Glomerular visceral epithelial cell (primary cell): ENCODE measurements at regions not wholly inside any gene's neighbourhood (a gene's known extent, or its start where the extent isn't known, plus 50 kb on each side); places are given as distances from the start of the nearest gene placed in this dataset.
A peak's percentile ranks its signal among the peaks of the same experiment; 100 is the strongest.

Source experiments
- DNase-seq: peaks from one replicate; pipeline ENCODE4 v3.0.0-alpha.2; 2016; ENCODE audit errors: extremely low spot score

- peak; percentile 60 for DNase-seq
Observed at GRCh38 chr6:91476000-91476399, 889.1 kb upstream of the MAP3K7 start.

GRCh38 chr6:91465393-91465792, 878.5 kb upstream of the MAP3K7 start:
- DNase-seq, result no peak

DNA sequence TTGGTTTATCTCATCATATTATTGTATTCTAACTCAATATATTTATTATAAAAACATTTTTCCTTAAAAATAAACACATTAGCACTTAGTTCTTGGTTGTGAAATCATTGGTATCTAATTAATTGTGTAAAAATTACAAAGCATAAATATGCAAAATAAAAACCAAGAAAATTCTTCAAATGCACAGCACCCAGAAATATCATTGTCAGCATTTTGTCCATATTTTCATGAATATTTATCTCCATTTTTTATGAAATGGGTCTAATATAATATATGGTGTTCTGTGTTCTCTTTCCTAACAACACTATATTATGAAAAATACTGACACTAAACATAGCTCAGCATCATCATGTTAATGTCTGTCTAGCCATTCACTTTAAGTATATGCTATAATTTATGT, 877.8 kb upstream of the MAP3K7 start:
- DNase-seq, result no peak

DNA sequence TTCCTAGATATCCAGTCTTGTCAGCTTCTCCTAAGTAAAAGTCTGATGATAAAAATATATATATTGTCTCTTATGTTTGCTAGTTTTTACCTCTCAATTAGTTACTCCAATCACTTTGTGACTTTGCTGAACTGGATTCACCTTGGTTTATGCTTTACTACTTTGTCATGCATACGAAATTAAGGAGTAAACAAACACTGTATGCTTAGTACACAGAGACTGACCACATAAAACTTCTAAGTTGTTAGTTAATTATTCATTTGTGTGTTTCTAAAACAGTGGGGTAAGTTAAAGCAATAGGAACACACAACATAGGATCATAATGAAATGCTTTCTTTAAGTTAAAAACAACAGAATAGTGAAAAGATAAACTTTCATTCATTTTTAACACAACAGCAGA, 877.3 kb upstream of the MAP3K7 start:
- DNase-seq, result no peak

DNA sequence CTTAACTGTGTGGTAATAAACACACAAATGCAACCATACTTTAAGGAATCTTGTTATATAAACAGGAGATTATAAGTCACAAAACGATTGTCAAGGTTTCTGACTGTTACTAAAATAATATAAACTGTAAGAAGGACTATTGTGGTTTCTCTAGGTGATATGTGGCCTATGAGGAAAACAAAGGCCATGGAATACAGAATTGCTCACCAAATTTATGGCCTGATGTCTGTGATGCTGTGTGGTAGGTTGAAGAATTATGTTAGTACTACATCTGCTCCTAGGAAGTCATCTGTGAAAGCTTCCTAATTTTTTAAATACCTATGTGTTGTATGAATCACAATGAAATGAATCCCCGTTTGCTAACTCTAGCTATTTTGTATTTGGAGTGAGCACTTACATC, 875.4 kb upstream of the MAP3K7 start:
- no peak for DNase-seq

DNA sequence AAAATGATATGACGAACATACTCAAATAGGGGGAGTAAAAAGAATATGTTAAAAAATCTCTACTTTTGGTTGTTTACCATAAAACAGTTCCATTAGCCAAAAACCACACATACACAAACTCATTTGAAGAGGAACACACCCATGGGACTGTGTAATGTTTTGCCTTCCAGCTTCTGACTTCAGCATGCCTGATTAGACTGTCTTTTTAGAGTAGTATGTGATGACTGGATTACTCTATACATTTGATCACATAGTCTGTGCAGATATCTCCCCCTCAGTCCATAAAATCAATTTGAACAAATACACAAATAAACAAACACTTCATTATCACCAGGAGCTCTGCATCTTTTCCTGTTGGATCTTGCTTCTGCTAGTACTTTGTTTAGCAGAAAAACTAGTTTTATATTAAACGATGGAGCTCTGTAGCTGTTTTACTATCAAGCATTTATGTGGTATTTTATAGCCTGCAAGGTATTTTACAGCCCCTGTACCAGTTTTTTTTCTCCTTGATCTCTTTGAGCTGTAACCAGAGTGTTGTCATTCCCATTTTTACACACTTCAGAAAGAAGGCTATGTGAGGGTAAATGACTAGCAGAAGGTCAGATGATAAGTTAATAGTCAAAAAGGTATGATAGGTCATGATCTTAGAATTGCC, 866.5 kb upstream of the MAP3K7 start:
- DNase-seq, result no peak

GRCh38 chr6:91449539-91449938, 862.7 kb upstream of the MAP3K7 start:
- no peak for DNase-seq

DNA sequence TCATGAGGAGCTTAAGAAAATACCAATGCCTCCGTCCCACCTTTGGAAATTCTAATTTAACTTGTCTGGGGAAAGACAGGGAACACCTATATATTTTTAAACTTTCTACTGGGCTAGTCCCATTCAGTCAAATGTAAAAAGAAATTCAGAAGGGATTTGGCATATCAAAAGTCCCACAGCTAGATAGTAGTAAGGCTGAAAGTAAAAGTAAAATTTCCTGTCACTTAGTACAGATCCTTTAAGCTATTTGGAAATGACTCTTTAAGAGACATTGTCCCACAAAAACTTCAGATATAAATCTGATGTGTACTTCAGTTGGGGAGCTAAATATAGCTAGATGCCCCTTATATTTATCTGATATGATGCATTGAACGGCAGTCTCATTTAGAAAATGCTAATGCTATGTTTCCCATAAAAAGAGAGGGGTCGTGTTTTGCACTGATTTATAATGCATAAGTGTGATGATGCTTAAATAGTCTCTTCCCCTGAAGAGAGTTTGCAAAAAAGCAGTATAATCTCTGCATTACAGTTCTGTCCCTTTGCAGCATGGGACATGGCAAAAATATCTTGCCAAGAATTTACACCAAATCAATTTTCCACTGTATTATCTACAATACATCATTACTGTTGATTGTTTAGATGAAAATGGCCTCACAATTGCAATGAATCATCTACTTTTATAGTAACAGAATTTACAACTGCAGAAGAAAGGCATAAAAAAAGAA, 860.8 kb upstream of the MAP3K7 start:
- no peak for DNase-seq

DNA sequence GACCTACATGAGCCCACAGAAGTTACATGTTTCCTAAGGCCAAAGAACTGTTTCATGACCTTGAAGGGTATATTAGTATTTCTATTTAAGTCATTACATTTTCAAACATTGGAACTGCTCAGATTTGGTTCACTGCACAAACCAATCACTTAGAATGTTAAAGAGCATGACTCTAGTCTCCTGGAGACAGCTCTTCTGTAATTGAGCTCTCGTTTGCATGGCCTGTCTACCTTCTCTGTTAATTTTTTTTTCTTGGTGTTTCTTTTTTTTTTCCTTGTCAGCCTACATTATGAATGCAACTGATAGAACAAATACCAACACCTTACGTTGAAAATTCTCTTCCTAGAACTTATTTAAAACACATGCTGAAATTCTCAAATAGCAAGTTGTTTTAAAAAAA, 860.2 kb upstream of the MAP3K7 start:
- no peak for DNase-seq

- no peak for DNase-seq
Observed at GRCh38 chr6:91443405-91443804, 856.5 kb upstream of the MAP3K7 start.

- no peak for DNase-seq
Observed at GRCh38 chr6:91442342-91442741, 855.5 kb upstream of the MAP3K7 start.

DNA sequence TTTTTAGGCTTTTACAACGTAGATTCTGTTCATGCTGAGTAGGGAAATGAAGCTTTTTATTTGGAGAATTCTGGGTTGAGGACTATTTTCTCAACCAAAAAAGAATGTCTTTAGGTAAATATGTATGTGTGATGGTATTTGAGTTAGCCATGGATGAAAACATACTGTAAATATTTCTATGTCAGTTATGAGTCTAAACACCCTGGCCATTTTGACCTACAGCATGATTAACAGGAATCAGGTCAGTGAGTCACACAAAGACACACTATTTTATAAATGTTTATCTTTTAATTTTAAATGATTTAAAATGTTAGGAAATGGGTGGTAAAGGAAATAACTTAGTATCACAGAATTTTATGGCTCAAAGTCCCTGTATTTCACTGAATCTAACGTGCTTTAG, 851.7 kb upstream of the MAP3K7 start:
- DNase-seq, result no peak

DNA sequence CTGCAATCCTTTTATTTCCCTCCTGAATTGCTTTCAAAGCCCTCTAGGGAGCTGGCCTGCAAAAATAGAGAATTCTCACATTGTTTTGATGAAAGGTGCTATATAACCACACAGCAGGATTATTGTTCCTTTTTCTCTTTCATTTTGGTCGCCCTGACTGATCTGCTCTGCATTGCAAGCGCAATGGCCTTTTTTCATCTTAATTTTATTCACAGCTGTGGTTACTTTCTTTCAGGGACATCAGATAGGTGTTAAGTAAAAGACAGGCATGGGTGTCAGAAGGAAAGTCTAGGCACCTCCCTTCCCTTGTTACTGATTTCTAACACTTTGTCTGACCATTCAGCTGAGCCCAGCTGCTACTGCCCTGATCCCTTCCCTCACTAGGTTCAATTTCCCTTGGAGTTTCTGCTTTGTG, 850.5 kb upstream of the MAP3K7 start:
- no peak for DNase-seq

DNA sequence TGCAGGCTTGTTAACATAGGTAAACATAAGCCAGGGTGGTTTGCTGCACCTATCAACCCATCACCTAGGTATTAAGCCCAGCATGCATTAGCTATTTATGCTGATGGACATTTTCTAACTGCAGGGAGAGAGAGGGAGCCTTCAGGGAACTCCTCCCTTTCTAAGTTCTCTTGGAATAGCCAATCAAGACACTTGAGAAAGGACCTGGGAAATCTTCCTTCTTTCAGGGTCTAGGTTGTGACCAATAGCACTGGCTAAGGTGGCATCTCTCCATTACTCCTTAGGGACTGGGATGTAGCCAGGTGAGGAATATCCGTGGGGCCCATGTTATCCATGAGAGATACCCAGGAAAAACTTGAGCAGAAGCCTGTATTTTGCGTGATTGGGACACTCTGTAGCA, 849.6 kb upstream of the MAP3K7 start:
- DNase-seq, result no peak

DNA sequence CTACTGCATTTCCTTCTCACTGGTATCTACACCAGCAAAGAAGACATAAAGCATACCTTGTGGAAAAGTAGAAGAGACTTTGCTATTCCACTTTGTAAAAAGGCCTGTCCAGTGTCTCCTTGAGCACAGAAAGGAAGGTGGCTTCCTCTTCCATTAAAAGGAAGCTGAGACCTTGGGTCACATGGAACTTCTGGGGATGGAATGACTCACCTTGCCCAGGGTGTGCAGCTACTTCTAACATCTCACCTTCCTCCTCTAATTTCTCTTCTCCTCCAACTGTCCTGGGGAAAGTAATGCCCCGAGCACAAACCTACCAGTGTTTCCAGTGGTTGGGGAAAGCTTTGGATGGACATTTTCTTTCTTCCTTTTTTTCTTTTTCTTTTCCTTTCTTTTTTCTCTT, 848.8 kb upstream of the MAP3K7 start:
- DNase-seq, result no peak

GRCh38 chr6:91434576-91434975, 847.7 kb upstream of the MAP3K7 start:
- DNase-seq, result no peak

DNA sequence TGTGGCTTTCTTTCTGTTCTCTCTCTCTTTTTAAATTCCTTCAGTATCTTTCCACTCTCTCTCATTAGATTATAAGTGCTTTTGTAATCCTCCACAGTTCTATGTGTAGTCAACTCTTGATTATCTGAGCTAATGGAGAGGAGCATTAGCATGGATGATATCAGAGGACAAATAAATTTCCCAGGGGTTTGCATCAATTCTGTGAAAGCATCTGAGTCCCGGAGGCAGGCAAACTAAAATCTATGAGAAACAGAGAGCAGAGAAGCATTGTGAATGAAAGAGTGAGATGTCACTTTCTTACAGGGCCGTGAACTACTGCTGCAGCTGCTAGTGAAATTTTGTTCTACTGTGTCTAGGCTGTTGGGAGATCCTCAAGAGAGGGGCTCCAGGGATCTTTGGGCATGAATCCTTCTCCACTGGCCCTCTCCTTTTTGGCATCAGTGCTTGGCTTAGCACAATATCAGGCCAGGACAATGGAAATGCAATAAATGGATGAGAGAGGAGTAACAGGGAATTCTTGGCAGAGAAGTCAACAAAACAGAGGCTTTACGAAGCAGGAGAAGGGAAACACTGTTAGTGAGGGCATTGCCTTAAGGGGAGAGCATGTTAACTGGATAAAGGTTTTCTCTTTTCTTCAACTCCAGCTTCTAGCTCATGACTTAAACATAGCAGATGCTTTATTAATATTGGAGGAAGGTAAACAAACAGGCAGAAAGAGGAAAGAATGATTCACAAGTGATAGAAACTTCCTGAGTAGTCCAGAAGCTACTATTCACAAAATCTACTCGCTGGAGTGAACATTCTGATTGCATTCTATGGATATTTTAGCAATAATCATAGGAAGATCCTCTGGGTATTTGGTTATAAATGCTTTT, 847.0 kb upstream of the MAP3K7 start:
- no peak for DNase-seq

DNA sequence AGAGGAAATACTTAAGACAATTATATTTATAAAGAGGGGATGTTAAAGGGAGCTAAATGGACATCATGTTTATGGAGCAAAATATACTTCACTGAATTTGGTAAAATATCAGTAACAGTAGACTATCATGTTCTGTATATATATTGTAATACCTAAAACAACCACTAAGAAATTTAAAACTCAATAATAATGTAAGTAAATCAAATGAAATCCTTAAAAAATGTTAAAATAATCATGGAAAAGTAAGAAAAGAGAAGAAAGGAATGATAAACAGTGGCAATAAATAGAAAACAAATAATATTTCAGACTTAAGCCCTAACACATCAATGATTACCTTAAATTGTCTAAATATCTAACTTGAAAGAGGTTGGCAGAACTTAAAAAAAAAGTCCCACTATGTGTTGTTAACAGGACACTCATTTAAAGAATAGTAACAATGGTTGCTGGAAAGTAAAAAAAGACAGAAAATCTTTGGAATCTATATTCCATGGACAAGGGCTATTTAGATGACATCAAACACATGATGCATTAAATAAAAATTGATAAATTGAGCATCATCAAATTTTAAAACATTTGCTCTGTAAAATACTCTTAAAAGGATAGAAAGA, 842.2 kb upstream of the MAP3K7 start:
- no peak for DNase-seq

DNA sequence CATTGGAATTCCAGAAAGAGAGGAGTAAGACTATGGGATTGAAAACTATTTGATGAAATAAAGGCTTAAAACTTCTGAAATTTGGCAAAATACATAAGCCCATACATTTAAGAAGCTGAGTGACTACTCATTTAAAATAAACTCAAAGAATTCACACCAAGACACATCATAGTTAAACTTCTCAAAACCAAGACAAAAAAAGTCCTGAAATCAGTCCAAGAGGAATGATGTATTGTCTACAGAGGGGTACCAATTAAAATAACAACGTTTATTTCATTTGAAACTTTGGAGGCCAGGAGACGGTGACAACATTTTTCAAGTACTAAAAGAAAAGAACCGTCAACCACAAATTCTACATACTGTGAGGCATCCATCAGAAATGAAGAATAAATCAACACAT, 841.4 kb upstream of the MAP3K7 start:
- no peak for DNase-seq

DNA sequence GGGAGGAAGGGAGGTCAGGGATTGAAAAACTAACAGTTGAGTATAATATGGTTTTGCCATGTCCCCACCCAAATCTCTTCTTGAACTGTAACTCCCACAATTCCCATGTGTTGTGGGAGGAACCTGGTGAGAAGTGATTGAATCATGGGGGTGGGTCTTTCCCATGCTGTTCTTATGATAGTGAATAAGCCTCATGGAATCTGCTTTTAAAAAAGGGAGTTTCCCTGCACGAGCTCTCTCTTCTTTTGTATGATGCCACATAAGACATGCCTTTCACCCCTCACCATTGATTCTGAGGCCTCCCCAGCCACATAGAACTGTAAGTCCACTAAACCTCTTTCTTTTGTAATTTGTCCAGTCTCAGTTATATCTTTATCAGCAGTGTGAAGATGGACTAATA, 833.4 kb upstream of the MAP3K7 start:
- DNase-seq, result no peak

- no peak for DNase-seq
Observed at GRCh38 chr6:91415031-91415605, 828.2 kb upstream of the MAP3K7 start.

- DNase-seq, result no peak
Observed at GRCh38 chr6:91412532-91412931, 825.7 kb upstream of the MAP3K7 start.
